Upper lobe of left lung (tissue), 6 donors: ENCODE measurements at regions not wholly inside any gene's neighbourhood (a gene's known extent, or its start where the extent isn't known, plus 50 kb on each side); places are given as distances from the start of the nearest gene placed in this dataset.

Experiments used
- ATAC-seq, 2 donors: fragments of 200-7000 bp; cut with Tn5 transposase; one replicate each; pipeline ENCODE4 v1.9.1; 2022; ENCODE audit warnings: mild to moderate bottlenecking in 2 of 2, moderate library complexity in 2 of 2; ENCODE audit not compliant: low FRiP score in 2 of 2
- DNase-seq, 2 donors: peaks; one replicate each; pipeline ENCODE4 v3.0.0-alpha.2; 2019 to 2020
- H3K27ac ChIP-seq, 4 donors: fragments of 200-600 bp; sonication (generic); one replicate each; pipeline ENCODE4 v1.5.1; 2016 to 2019
- H3K27me3 ChIP-seq, 4 donors: fragments of 200-600 bp; sonication (generic); one replicate each; pipeline ENCODE4 v1.5.1; 2017 to 2019
- H3K36me3 ChIP-seq, 4 donors: fragments of 200-600 bp; sonication (generic); one replicate each; pipeline ENCODE4 v1.5.1; 2016 to 2019
- H3K4me1 ChIP-seq, 4 donors: fragments of 200-600 bp; sonication (generic); one replicate each; pipeline ENCODE4 v1.5.1; 2018 to 2019
- H3K4me3 ChIP-seq, 4 donors: fragments of 200-600 bp; sonication (generic); one replicate each; pipeline ENCODE4 v1.5.1; 2017 to 2019; ENCODE audit warnings: mild to moderate bottlenecking in 2 of 4, moderate library complexity in 1 of 4
- H3K9me3 ChIP-seq, 4 donors: fragments of 200-600 bp; sonication (generic); one replicate each; pipeline ENCODE4 v1.5.1; 2018 to 2019
- EP300 ChIP-seq, 4 donors: sonication (generic); formaldehyde crosslinking; IDR thresholded peaks; one replicate each; pipeline ENCODE4 v1.5.1; 2017; ENCODE audit warnings: antibody characterized with exemption in 4 of 4, control low read depth in 2 of 4
- POLR2A ChIP-seq, 4 donors: fragments of 450-650 bp; IDR thresholded peaks; one replicate each; pipeline ENCODE4 v1.5.1; 2016 to 2017; ENCODE audit warnings: antibody characterized with exemption in 4 of 4, mild to moderate bottlenecking in 2 of 4
- POLR2AphosphoS5 ChIP-seq, 2 donors: sonication (generic); formaldehyde crosslinking; IDR thresholded peaks; one replicate each; pipeline ENCODE4 v1.5.1; 2017; ENCODE audit warnings: antibody characterized with exemption in 2 of 2
- WGBS, 2 donors: methylation state at CpG; one replicate each; pipeline ENCODE4 v1.1.5; 2017 to 2018; 5-methylcytosine and 5-hydroxymethylcytosine counted together
- TF ChIP-seq, protein P1 (sequence below), 6 experiments: fragments of 450-650 bp in 4 of 6; fragments of 200-600 bp in 2 of 6; sonication (generic) in 2 of 6; IDR thresholded peaks; one replicate each; pipeline ENCODE4 v1.5.1; 2016 to 2019; ENCODE audit warnings: antibody characterized with exemption in 6 of 6
- donor health status: DM: no; HTN: no; CAD: no; lungs with moderate emphysema.
- donor health status: DM: no; HTN: yes; CAD: no; lungs with severe emphysema.

DNA sequence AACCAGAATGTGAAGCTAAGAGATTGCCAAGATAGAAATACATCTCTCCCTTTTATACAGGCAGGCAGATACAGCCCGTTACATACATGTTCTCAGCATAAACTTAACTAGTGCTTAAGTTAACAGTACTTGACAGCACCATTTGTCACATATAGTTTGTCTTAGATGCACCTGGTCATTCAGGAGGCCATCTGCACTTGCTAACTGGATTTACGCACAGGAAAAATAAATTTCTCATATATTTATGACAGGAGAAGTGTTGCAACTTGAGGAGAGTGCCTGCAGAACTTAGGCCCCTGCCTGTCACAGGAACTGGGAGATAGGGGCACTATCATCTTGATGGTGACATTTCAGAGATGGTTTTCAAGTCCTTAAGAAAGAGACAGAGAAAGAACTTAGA is 1462.1 kb upstream of the CDH9 start:
- no peaks in the 10 kb centered on the region for H3K36me3 ChIP-seq
- no peak for TF ChIP-seq POLR2A (IDR thresholded peaks at IDR 0.05)
- TF ChIP-seq, protein P1, sequence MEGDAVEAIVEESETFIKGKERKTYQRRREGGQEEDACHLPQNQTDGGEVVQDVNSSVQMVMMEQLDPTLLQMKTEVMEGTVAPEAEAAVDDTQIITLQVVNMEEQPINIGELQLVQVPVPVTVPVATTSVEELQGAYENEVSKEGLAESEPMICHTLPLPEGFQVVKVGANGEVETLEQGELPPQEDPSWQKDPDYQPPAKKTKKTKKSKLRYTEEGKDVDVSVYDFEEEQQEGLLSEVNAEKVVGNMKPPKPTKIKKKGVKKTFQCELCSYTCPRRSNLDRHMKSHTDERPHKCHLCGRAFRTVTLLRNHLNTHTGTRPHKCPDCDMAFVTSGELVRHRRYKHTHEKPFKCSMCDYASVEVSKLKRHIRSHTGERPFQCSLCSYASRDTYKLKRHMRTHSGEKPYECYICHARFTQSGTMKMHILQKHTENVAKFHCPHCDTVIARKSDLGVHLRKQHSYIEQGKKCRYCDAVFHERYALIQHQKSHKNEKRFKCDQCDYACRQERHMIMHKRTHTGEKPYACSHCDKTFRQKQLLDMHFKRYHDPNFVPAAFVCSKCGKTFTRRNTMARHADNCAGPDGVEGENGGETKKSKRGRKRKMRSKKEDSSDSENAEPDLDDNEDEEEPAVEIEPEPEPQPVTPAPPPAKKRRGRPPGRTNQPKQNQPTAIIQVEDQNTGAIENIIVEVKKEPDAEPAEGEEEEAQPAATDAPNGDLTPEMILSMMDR (IDR thresholded peaks at IDR 0.05): no peak
- TF ChIP-seq POLR2AphosphoS5 (IDR thresholded peaks at IDR 0.05): no peak
- no peak for TF ChIP-seq EP300 (IDR thresholded peaks at IDR 0.05)
- ATAC-seq (no peak), DNase-seq (no peak)
- H3K4me3 ChIP-seq: no peak overlapping the region
- H3K27me3 ChIP-seq: no peaks in the 10 kb centered on the region
- no peaks in the 10 kb centered on the region for H3K4me1 ChIP-seq
- no peaks in the 10 kb centered on the region for H3K9me3 ChIP-seq
- 68 to 74% methylated on average over 2 of the region's 2 CpGs for WGBS, 2 donors
- H3K27ac ChIP-seq: no peak overlapping the region

DNA sequence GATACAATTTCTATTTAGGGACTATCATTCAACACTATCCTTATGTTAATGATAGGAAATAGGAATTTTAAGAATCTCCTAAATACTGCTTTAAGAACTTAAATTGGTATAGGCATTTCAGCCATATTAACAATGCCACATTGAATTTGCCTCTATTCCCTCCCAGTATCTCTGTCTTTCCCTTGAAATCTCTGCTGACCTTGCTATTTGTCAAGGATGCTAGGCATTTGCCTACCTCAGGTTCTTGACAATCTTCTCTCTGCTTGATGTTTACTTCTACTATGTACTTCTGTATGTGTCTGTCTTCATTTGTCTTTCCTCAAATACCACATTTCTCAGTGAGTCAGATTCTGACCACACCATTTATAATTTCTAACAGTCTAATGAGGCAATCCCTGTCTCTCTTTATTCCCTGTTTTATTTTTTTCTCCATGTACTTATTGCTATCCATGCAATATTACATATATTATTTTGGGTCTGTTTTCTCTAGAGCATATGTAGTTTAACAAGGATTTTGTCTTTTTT is 1461.4 kb upstream of the CDH9 start:
- Histone ChIP-seq H3K27me3 (no peaks in the 10 kb centered on the region), H3K4me3 (no peak overlapping the region), H3K4me1 (no peaks in the 10 kb centered on the region), H3K9me3 (no peaks in the 10 kb centered on the region), H3K27ac (no peak overlapping the region), H3K36me3 (no peaks in the 10 kb centered on the region)
- TF ChIP-seq POLR2A (IDR thresholded peaks at IDR 0.05) (no peak), POLR2AphosphoS5 (IDR thresholded peaks at IDR 0.05) (no peak), EP300 (IDR thresholded peaks at IDR 0.05) (no peak)
- TF ChIP-seq, protein P1 (IDR thresholded peaks at IDR 0.05): no peak
- no peak for ATAC-seq
- DNase-seq: no peak

DNA sequence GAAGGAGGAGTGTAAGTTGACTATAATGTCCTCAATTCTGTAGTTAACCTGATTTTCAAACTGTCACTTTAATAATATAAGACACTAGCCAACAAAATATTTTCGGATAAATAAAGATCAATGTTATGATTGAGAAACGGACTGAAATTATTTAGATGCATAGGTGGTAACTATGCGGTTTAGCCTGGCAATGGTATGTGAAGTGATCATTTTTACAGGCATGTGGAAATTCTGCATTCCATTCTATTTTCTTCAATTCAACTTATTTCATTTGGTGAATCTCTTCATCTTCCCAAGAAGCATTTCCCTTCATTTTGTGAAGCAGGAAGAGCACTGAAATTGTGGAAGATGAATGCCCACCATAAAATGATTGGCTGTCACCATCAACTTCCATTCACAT is 1457.5 kb upstream of the CDH9 start:
- TF ChIP-seq, protein P1 (IDR thresholded peaks at IDR 0.05): no peak
- TF ChIP-seq POLR2A (IDR thresholded peaks at IDR 0.05) (no peak), EP300 (IDR thresholded peaks at IDR 0.05) (no peak), POLR2AphosphoS5 (IDR thresholded peaks at IDR 0.05) (no peak)
- no peak for ATAC-seq
- WGBS, 2 donors: 60 to 64% methylated on average over 3 of the region's 3 CpGs

DNA sequence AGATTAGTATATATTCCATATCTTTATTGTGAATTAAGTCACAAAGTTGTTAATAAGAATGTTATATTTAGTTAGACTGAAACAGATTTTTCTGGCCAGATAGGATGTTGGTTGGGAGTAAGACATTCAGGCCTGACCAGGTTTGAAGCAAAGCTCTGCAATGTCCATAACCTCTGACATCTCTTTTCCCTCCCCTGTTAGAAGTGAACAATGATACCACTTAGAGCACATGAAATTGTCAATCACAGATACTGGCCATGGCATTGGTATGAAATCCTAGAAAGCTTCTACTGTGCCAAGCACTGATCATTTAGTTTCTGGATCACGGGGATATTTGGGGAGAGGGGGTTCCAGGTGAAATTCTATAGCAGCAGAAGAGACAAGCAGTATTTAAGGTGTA is 1455.1 kb upstream of the CDH9 start:
- DNase-seq: no peak
- TF ChIP-seq, protein P1 (IDR thresholded peaks at IDR 0.05): no peak
- no peak for TF ChIP-seq POLR2AphosphoS5 (IDR thresholded peaks at IDR 0.05)
- TF ChIP-seq EP300 (IDR thresholded peaks at IDR 0.05): no peak
- no peak for TF ChIP-seq POLR2A (IDR thresholded peaks at IDR 0.05)
- H3K4me3 ChIP-seq: no peak overlapping the region
- ATAC-seq: no peak
- H3K9me3 ChIP-seq: no peaks in the 10 kb centered on the region
- no peaks in the 10 kb centered on the region for H3K4me1 ChIP-seq
- H3K27ac ChIP-seq: no peak overlapping the region
- H3K27me3 ChIP-seq: no peaks in the 10 kb centered on the region
- WGBS, 2 donors: 68 to 100% methylated on average over 1 of the region's 1 CpG
- no peaks in the 10 kb centered on the region for H3K36me3 ChIP-seq

More for the DNA sequence above, 1457.5 kb upstream of the CDH9 start:
- H3K9me3 ChIP-seq: no peaks in the 10 kb centered on the region
- H3K27me3 ChIP-seq: no peaks in the 10 kb centered on the region
- no peaks in the 10 kb centered on the region for H3K4me1 ChIP-seq
- H3K27ac ChIP-seq: no peak overlapping the region
- DNase-seq: no peak
- no peaks in the 10 kb centered on the region for H3K36me3 ChIP-seq
- no peak overlapping the region for H3K4me3 ChIP-seq

DNA sequence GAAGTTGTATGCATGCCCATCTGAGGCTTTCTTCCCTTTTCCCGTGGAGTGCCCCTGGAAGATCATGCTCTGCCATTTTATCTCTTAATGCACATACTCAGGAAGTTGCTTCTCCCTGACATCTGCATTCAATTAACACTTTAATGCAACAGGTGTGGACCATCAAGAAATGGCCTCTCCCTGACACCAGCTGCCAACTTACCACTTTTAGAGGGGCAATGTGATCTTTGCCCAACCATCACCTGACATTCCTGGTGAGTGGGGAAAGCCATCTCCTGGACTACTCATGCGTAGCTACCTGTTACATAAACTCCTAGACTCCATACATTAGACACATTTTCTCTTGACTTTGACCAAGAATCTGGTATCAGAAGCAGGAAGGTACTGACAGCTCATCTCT is 1450.4 kb upstream of the CDH9 start:
- no peak overlapping the region for H3K4me3 ChIP-seq
- 68% methylated on average over 2 of the region's 2 CpGs for WGBS, 2 donors
- TF ChIP-seq POLR2AphosphoS5 (IDR thresholded peaks at IDR 0.05): no peak
- TF ChIP-seq, protein P1 (IDR thresholded peaks at IDR 0.05): no peak
- H3K9me3 ChIP-seq: peaks cover 0 to 2% (median 0%) of the 10 kb centered on the region in 4 donors
- no peak for DNase-seq
- no peaks in the 10 kb centered on the region for H3K27me3 ChIP-seq
- no peak for ATAC-seq
- no peak overlapping the region for H3K27ac ChIP-seq
- no peaks in the 10 kb centered on the region for H3K4me1 ChIP-seq
- H3K36me3 ChIP-seq: no peaks in the 10 kb centered on the region
